Astrocyte (in vitro differentiated cells and primary cell): ENCODE measurements at regions not wholly inside any gene's neighbourhood (a gene's known extent, or its start where the extent isn't known, plus 50 kb on each side); places are given as distances from the start of the nearest gene placed in this dataset.

Source experiments
- CTCF ChIP-seq: IDR thresholded peaks from 2 replicates; pipeline ENCODE4 v1.5.1; 2011; ENCODE audit warnings: low read depth, mild to moderate bottlenecking, inconsistent platforms, low read length, moderate library complexity; ENCODE audit not compliant: insufficient read depth
- EZH2 ChIP-seq: IDR thresholded peaks from 2 replicates; pipeline ENCODE4 v1.6.1; 2012; ENCODE audit warnings: mild to moderate bottlenecking, low read length, inconsistent platforms; ENCODE audit not compliant: insufficient read depth

GRCh38 chr2:236503583-236503982, 66.0 kb upstream of the ACKR3 start:
- TF ChIP-seq CTCF, result no peak
- TF ChIP-seq EZH2, result no peak
